ENCODE measurements at regions not wholly inside any gene's neighbourhood (a gene's known extent, or its start where the extent isn't known, plus 50 kb on each side); places are given as distances from the start of the nearest gene placed in this dataset.

GRCh38 chr19:27865927-27866777, 1346.8 kb downstream of the UQCRFS1 start:
- H3K4me1 Mint-ChIP-seq, result no peaks in the 10 kb centered on the region
- H3K4me1 ChIP-seq (ENCODE audit: insufficient read depth, low read length), result no peaks in the 10 kb centered on the region
- H4K91ac ChIP-seq (ENCODE audit: insufficient read length, low read depth, low read length), result no peak overlapping the region
- peaks cover 53% of the 10 kb centered on the region for H3K9me3 ChIP-seq (ENCODE audit: control insufficient read depth, low read depth, low read length)
- TF ChIP-seq CTCF (conservative IDR thresholded peaks at IDR 0.05), result no peak
- H3K9me3 Mint-ChIP-seq, result peaks cover 88 to 89% of the 10 kb centered on the region in 2 experiments
- H2AFZ ChIP-seq (ENCODE audit: low read length), result no peak overlapping the region
- no peak overlapping the region for H3K9ac ChIP-seq (ENCODE audit: extremely low read depth, insufficient read length, low read length)
- H2BK20ac ChIP-seq (ENCODE audit: low read depth, low read length, poor library complexity, severe bottlenecking), result no peak overlapping the region
- no peak overlapping the region for H3K14ac ChIP-seq (ENCODE audit: insufficient read depth, low read length)
- H3K79me2 ChIP-seq (ENCODE audit: insufficient read depth, low read length), result no peaks in the 10 kb centered on the region
- DNase-seq, result no peak
- no peak overlapping the region for H2BK120ac ChIP-seq (ENCODE audit: low read depth, low read length, poor library complexity, severe bottlenecking)
- no CpG with 5 or more reads among the region's 6 CpGs for WGBS (ENCODE audit: extremely low coverage, insufficient read length, low lambda C conversion rate)
- H3K27me3 Mint-ChIP-seq (ENCODE audit: low read depth), result peaks cover 4% of the 10 kb centered on the region; the same call in 1 of the 2 replicates
- no peak overlapping the region for H3K56ac ChIP-seq (ENCODE audit: insufficient read length, low read depth, low read length)
- no peak overlapping the region for H2AK5ac ChIP-seq (ENCODE audit: insufficient read length, low read length)
- H3K36me3 Mint-ChIP-seq (ENCODE audit: insufficient read depth in 1 of 3, low read depth in 3 of 3), result peaks cover 0 to 19% (median 7%) of the 10 kb centered on the region in 3 experiments; a peak in 6 of 7 replicates
- H2BK12ac ChIP-seq (ENCODE audit: insufficient read length, low read depth, low read length), result no peak overlapping the region
- H4K20me1 ChIP-seq (ENCODE audit: control insufficient read depth, insufficient read depth, insufficient read length), result no peaks in the 10 kb centered on the region
- H3K18ac ChIP-seq (ENCODE audit: insufficient read length, low read depth, low read length), result no peak overlapping the region
- H3K79me1 ChIP-seq (ENCODE audit: insufficient read depth, low read depth, low read length, poor library complexity, severe bottlenecking), result no peaks in the 10 kb centered on the region
- H3K4ac ChIP-seq (ENCODE audit: low read depth, low read length), result no peak overlapping the region
- no peak overlapping the region for H2BK5ac ChIP-seq (ENCODE audit: insufficient read length, low read length)
- H3K27me3 ChIP-seq (ENCODE audit: insufficient read depth, low read length), result no peaks in the 10 kb centered on the region
- H3K27ac Mint-ChIP-seq, result no peak overlapping the region
- H3K23me2 ChIP-seq (ENCODE audit: insufficient read length, low read depth, low read length, poor library complexity, severe bottlenecking), result no peaks in the 10 kb centered on the region
- no peak overlapping the region for H3K4me3 Mint-ChIP-seq
- H3K4me2 ChIP-seq (ENCODE audit: insufficient read depth, insufficient read length, low read length), result no peak overlapping the region
- H4K8ac ChIP-seq (replicated peaks; ENCODE audit: insufficient read length, low read depth, low read length), result no peak overlapping the region
- no peak overlapping the region for H3K27ac ChIP-seq (ENCODE audit: insufficient read length, low read depth, low read length)
- H2BK15ac ChIP-seq (ENCODE audit: low read depth, low read length), result no peak overlapping the region
- no peak overlapping the region for H4K5ac ChIP-seq (ENCODE audit: insufficient read length, low read depth, low read length)
- H3T11ph ChIP-seq (ENCODE audit: low read length), result no peak overlapping the region
- no peak overlapping the region for H3K23ac ChIP-seq (ENCODE audit: insufficient read length, low read depth, low read length)
